Liver (tissue), 8 donors: ENCODE measurements at regions not wholly inside any gene's neighbourhood (a gene's known extent, or its start where the extent isn't known, plus 50 kb on each side); places are given as distances from the start of the nearest gene placed in this dataset.

ENCODE experiments used
- DNase-seq: peaks from one replicate; pipeline ENCODE4 v3.0.0-alpha.2; 2017; ENCODE audit warnings: low spot score
- H3K27ac ChIP-seq, 2 donors: one replicate each; pipeline ENCODE4 v1.7.0; 2013; ENCODE audit warnings: inconsistent platforms in 2 of 2, low read length in 2 of 2, control low read depth in 1 of 2, low read depth in 1 of 2, mild to moderate bottlenecking in 1 of 2
- H3K27me3 ChIP-seq, 4 donors: one replicate each; pipeline versions ENCODE4 v1.6.1 to v1.7.0; 2013; ENCODE audit warnings: low read length in 3 of 4, inconsistent platforms in 1 of 4, mild to moderate bottlenecking in 1 of 4, moderate library complexity in 1 of 4; ENCODE audit not compliant: control insufficient read depth in 4 of 4, insufficient read depth in 4 of 4
- H3K36me3 ChIP-seq, 4 donors: one replicate each; pipeline versions ENCODE4 v1.6.1 to v1.7.0; 2013; ENCODE audit warnings: low read length in 3 of 4, mild to moderate bottlenecking in 3 of 4, low read depth in 1 of 4, moderate library complexity in 1 of 4; ENCODE audit not compliant: control insufficient read depth in 4 of 4, insufficient read depth in 3 of 4
- H3K4me1 ChIP-seq, 4 donors: one replicate each; pipeline versions ENCODE4 v1.6.1 to v1.7.0; 2013; ENCODE audit warnings: low read length in 3 of 4, mild to moderate bottlenecking in 3 of 4, moderate library complexity in 1 of 4; ENCODE audit not compliant: control insufficient read depth in 4 of 4, insufficient read depth in 4 of 4
- H3K4me3 ChIP-seq, 3 donors: one replicate each; pipeline versions ENCODE4 v1.6.1 to v1.7.0; 2013; ENCODE audit warnings: low read length in 3 of 3, control low read depth in 1 of 3, low read depth in 1 of 3, mild to moderate bottlenecking in 1 of 3
- H3K9ac ChIP-seq, 2 donors: one replicate each; pipeline ENCODE4 v1.7.0; 2013; ENCODE audit warnings: low read length in 2 of 2, mild to moderate bottlenecking in 2 of 2, moderate library complexity in 2 of 2, control low read depth in 1 of 2, low read depth in 1 of 2
- H3K9me3 ChIP-seq, 4 donors: one replicate each; pipeline versions ENCODE4 v1.6.1 to v1.7.0; 2013; ENCODE audit warnings: low read length in 3 of 4; ENCODE audit not compliant: control insufficient read depth in 4 of 4
- EGR1 ChIP-seq, 2 donors: IDR thresholded peaks; 2 replicates each; pipeline ENCODE4 v1.6.1; 2016 to 2018; ENCODE audit warnings: antibody characterized with exemption in 2 of 2, low read depth in 2 of 2
- FOXA1 ChIP-seq: IDR thresholded peaks from 2 replicates; pipeline ENCODE4 v1.6.1; 2016; ENCODE audit warnings: antibody characterized with exemption
- FOXA2 ChIP-seq: IDR thresholded peaks from 2 replicates; pipeline ENCODE4 v1.6.1; 2016; ENCODE audit warnings: antibody characterized with exemption
- GABPA ChIP-seq, 2 donors: IDR thresholded peaks in 1 of 2; conservative IDR thresholded peaks in 1 of 2; 2 replicates each; pipeline ENCODE4 v1.6.1; 2016; ENCODE audit warnings: antibody characterized with exemption in 2 of 2, mild to moderate bottlenecking in 1 of 2, moderate library complexity in 1 of 2
- HNF4A ChIP-seq, 2 donors: conservative IDR thresholded peaks; 2 replicates each; pipeline ENCODE4 v1.6.1; 2016; ENCODE audit warnings: antibody characterized with exemption in 2 of 2, mild to moderate bottlenecking in 2 of 2
- RAD21 ChIP-seq, 2 donors: IDR thresholded peaks; 2 replicates each; pipeline ENCODE4 v1.6.1; 2016; ENCODE audit warnings: antibody characterized with exemption in 2 of 2, mild to moderate bottlenecking in 2 of 2
- RXRA ChIP-seq, 2 donors: IDR thresholded peaks; 2 replicates each; pipeline ENCODE4 v1.6.1; 2017 to 2018; ENCODE audit warnings: antibody characterized with exemption in 2 of 2, mild to moderate bottlenecking in 1 of 2
- SP1 ChIP-seq: IDR thresholded peaks from 2 replicates; pipeline ENCODE4 v1.6.1; 2018; ENCODE audit warnings: antibody characterized with exemption, mild to moderate bottlenecking
- TAF1 ChIP-seq: conservative IDR thresholded peaks from 2 replicates; pipeline ENCODE4 v1.6.1; 2016; ENCODE audit warnings: antibody characterized with exemption, mild to moderate bottlenecking
- YY1 ChIP-seq: IDR thresholded peaks from 2 replicates; pipeline ENCODE4 v1.6.1; 2016; ENCODE audit warnings: antibody characterized with exemption, mild to moderate bottlenecking
- WGBS: extraction: QIAGEN DNeasy Blood & Tissue Kit; methylation state at CpG from one replicate; pipeline ENCODE4 v1.1.7; 2013; 5-methylcytosine and 5-hydroxymethylcytosine counted together
- TF ChIP-seq, protein P1 (sequence below): IDR thresholded peaks from 2 replicates; pipeline ENCODE4 v1.6.1; 2016; ENCODE audit warnings: antibody characterized with exemption
- TF ChIP-seq, protein P2 (sequence below): IDR thresholded peaks from 2 replicates; pipeline ENCODE4 v1.6.1; 2016; ENCODE audit warnings: antibody characterized with exemption, mild to moderate bottlenecking
- TF ChIP-seq, protein P3 (sequence below): IDR thresholded peaks from 2 replicates; pipeline ENCODE4 v1.6.1; 2016; ENCODE audit warnings: antibody characterized with exemption
- TF ChIP-seq, protein P4 (sequence below): fragments of 150-350 bp; IDR thresholded peaks from 2 replicates; pipeline ENCODE4 v1.5.1; 2017; ENCODE audit warnings: improper control_type of control experiment, low read depth, low read length; ENCODE audit not compliant: missing input control
- TF ChIP-seq, protein P5 (sequence below): IDR thresholded peaks from 2 replicates; pipeline ENCODE4 v1.6.1; 2016; ENCODE audit warnings: antibody characterized with exemption
- donor health status: healthy.
- donor health status: healthy.
- donor health status: healthy.
- donor health status: healthy.
- donor health status: healthy.

DNA sequence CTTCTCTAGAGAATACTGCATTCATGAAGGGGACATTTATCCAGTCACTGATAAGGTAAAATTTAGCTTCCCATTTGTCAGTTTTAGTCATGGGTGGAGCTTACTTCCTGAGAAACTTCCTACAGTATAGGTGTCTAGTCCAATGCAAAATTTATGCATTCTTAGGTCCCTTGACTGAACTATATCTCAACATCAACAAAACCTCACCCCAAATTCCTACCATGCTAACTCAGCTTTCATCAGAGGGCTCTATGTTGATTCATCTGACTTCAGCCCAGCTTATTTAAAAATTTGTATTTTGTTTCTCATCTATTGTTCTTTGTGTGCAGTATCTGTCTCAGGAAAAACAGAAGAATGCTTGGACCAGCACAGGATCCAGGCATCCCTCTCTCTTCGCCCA lies 296.4 kb upstream of the ACVR2A start:
- Histone ChIP-seq H3K36me3 (no peaks in the 10 kb centered on the region), H3K9me3 (no peaks in the 10 kb centered on the region), H3K4me1 (no peaks in the 10 kb centered on the region), H3K27me3 (no peaks in the 10 kb centered on the region), H3K27ac (no peak overlapping the region), H3K4me3 (no peak overlapping the region), H3K9ac (no peak overlapping the region)
- TF ChIP-seq HNF4A (conservative IDR thresholded peaks at IDR 0.05): no peak
- TF ChIP-seq YY1: no peak
- TF ChIP-seq, protein P1, sequence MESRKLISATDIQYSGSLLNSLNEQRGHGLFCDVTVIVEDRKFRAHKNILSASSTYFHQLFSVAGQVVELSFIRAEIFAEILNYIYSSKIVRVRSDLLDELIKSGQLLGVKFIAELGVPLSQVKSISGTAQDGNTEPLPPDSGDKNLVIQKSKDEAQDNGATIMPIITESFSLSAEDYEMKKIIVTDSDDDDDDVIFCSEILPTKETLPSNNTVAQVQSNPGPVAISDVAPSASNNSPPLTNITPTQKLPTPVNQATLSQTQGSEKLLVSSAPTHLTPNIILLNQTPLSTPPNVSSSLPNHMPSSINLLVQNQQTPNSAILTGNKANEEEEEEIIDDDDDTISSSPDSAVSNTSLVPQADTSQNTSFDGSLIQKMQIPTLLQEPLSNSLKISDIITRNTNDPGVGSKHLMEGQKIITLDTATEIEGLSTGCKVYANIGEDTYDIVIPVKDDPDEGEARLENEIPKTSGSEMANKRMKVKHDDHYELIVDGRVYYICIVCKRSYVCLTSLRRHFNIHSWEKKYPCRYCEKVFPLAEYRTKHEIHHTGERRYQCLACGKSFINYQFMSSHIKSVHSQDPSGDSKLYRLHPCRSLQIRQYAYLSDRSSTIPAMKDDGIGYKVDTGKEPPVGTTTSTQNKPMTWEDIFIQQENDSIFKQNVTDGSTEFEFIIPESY: no peak
- no peak for TF ChIP-seq RXRA (IDR thresholded peaks at IDR 0.05)
- TF ChIP-seq, protein P2, sequence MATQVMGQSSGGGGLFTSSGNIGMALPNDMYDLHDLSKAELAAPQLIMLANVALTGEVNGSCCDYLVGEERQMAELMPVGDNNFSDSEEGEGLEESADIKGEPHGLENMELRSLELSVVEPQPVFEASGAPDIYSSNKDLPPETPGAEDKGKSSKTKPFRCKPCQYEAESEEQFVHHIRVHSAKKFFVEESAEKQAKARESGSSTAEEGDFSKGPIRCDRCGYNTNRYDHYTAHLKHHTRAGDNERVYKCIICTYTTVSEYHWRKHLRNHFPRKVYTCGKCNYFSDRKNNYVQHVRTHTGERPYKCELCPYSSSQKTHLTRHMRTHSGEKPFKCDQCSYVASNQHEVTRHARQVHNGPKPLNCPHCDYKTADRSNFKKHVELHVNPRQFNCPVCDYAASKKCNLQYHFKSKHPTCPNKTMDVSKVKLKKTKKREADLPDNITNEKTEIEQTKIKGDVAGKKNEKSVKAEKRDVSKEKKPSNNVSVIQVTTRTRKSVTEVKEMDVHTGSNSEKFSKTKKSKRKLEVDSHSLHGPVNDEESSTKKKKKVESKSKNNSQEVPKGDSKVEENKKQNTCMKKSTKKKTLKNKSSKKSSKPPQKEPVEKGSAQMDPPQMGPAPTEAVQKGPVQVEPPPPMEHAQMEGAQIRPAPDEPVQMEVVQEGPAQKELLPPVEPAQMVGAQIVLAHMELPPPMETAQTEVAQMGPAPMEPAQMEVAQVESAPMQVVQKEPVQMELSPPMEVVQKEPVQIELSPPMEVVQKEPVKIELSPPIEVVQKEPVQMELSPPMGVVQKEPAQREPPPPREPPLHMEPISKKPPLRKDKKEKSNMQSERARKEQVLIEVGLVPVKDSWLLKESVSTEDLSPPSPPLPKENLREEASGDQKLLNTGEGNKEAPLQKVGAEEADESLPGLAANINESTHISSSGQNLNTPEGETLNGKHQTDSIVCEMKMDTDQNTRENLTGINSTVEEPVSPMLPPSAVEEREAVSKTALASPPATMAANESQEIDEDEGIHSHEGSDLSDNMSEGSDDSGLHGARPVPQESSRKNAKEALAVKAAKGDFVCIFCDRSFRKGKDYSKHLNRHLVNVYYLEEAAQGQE: no peak
- WGBS: 87% methylated on average over 1 of the region's 1 CpG
- no peak for DNase-seq

DNA sequence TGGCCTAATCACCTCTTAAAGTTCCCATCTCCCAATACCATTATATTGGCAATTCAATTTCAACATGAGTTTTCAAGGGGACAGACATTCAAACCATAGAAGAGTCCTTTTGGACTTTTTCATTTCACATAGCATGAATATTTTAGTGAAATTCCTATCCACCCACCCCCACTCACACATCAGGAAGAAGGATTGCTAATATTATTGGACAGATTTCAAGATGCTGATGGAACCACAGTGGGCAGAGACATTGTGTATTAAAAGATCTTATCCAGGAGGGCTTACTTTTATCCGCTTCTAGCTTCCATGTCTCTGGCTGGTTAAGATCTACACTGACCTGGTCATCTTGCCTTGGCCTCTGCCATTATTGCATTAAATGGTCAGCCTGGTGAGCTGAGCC lies 297.4 kb upstream of the ACVR2A start:
- no peaks in the 10 kb centered on the region for H3K27me3 ChIP-seq
- no peak for DNase-seq
- H3K4me1 ChIP-seq: no peaks in the 10 kb centered on the region
- TF ChIP-seq GABPA (IDR thresholded peaks at IDR 0.05 in 1 of 2, conservative IDR thresholded peaks at IDR 0.05 in 1 of 2) (no peak), RAD21 (IDR thresholded peaks at IDR 0.05) (no peak), FOXA2 (no peak), EGR1 (IDR thresholded peaks at IDR 0.05; ENCODE audit: low read depth in 2 of 2) (no peak), TAF1 (no peak), SP1 (no peak), FOXA1 (no peak), HNF4A (conservative IDR thresholded peaks at IDR 0.05) (no peak)
- TF ChIP-seq, protein P1: no peak
- TF ChIP-seq, protein P2: no peak
- TF ChIP-seq, protein P3, sequence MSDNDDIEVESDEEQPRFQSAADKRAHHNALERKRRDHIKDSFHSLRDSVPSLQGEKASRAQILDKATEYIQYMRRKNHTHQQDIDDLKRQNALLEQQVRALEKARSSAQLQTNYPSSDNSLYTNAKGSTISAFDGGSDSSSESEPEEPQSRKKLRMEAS: no peak
- TF ChIP-seq, protein P4, sequence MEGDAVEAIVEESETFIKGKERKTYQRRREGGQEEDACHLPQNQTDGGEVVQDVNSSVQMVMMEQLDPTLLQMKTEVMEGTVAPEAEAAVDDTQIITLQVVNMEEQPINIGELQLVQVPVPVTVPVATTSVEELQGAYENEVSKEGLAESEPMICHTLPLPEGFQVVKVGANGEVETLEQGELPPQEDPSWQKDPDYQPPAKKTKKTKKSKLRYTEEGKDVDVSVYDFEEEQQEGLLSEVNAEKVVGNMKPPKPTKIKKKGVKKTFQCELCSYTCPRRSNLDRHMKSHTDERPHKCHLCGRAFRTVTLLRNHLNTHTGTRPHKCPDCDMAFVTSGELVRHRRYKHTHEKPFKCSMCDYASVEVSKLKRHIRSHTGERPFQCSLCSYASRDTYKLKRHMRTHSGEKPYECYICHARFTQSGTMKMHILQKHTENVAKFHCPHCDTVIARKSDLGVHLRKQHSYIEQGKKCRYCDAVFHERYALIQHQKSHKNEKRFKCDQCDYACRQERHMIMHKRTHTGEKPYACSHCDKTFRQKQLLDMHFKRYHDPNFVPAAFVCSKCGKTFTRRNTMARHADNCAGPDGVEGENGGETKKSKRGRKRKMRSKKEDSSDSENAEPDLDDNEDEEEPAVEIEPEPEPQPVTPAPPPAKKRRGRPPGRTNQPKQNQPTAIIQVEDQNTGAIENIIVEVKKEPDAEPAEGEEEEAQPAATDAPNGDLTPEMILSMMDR: no peak
- TF ChIP-seq, protein P5, sequence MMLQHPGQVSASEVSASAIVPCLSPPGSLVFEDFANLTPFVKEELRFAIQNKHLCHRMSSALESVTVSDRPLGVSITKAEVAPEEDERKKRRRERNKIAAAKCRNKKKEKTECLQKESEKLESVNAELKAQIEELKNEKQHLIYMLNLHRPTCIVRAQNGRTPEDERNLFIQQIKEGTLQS: no peak
- H3K27ac ChIP-seq: no peak overlapping the region
- H3K4me3 ChIP-seq: no peak overlapping the region
- no peaks in the 10 kb centered on the region for H3K36me3 ChIP-seq
- no peaks in the 10 kb centered on the region for H3K9me3 ChIP-seq
- 93% methylated on average over 1 of the region's 1 CpG for WGBS
- H3K9ac ChIP-seq: no peak overlapping the region
